ENCODE measurements at regions not wholly inside any gene's neighbourhood (a gene's known extent, or its start where the extent isn't known, plus 50 kb on each side); places are given as distances from the start of the nearest gene placed in this dataset.
"Not testable (repeated sequence)": the region's sequence is repeated elsewhere in the genome, so short reads cannot be mapped to it uniquely, and the experiment has no call there.

GRCh38 chrY:7672796-7673195, 761.2 kb upstream of the AMELY start:
- DNase-seq = no peak

- no peak for DNase-seq
These were observed 751.7 kb upstream of the AMELY start for GRCh38 chrY:7663261-7663660.

- no peak for DNase-seq
These were observed 747.5 kb upstream of the AMELY start for GRCh38 chrY:7659047-7659446.

GRCh38 chrY:7656596-7656995, 745.0 kb upstream of the AMELY start:
- DNase-seq = no peak

- no peak for DNase-seq
These were observed 743.4 kb upstream of the AMELY start for GRCh38 chrY:7654985-7655384.

- not testable (repeated sequence) for DNase-seq
These were observed 738.3 kb upstream of the AMELY start for GRCh38 chrY:7649866-7650265.

All from amygdala (tissue), 56 donors.